ENCODE measurements at regions not wholly inside any gene's neighbourhood (a gene's known extent, or its start where the extent isn't known, plus 50 kb on each side); places are given as distances from the start of the nearest gene placed in this dataset.
A peak's percentile ranks its signal among the peaks of the same experiment; 100 is the strongest.
"Not testable (repeated sequence)": the region's sequence is repeated elsewhere in the genome, so short reads cannot be mapped to it uniquely, and the experiment has no call there.

DNA sequence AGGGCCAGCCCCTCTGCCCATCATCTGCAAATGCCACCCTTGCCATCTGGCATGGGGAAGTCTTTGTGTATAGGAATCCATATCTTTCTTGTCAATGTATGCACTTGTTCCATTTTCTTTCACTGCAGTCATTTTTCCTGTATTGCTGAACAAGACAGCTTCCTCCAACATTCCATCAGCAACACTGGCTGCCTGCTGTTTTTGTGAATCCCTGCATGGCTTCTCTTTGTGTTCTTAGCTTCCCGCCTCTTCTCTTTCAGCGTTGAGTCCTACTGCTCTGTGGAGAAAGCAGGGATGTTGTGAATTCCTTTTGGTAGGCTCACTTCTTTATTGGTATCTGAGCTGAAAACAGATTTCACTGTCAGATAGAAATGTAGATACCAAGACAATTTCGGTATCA lies 150.0 kb downstream of the LPIN1 start:
- no peak for DNase-seq
- no peaks in the 10 kb centered on the region for H3K9me3 ChIP-seq (ENCODE audit: control insufficient read depth in 1 of 2, low read length in 2 of 2)
- H3K27ac ChIP-seq (ENCODE audit: low read depth, low read length) = no peak overlapping the region
- Mint-ChIP-seq H3K27ac (no peak overlapping the region), H3K9me3 (peaks cover 0 to 21% (median 8%) of the 10 kb centered on the region in 8 donors), H3K27me3 (peaks cover 1 to 3% of the 10 kb centered on the region in 2 donors), H3K36me3 (peaks cover 0 to 15% of the 10 kb centered on the region in 2 donors), H3K4me3 (no peak overlapping the region), H3K4me1 (no peaks in the 10 kb centered on the region)
- POLR2A ChIA-PET (ENCODE audit: partially characterized antibody) = no interaction called here
- no peaks in the 10 kb centered on the region for H3K36me3 ChIP-seq (ENCODE audit: insufficient read depth, low read length)
- no peaks in the 10 kb centered on the region for H3K27me3 ChIP-seq (ENCODE audit: insufficient read depth, low read length)
- CTCF ChIA-PET (ENCODE audit: partially characterized antibody) = no interaction called here
- no peak overlapping the region for H3K4me3 ChIP-seq (ENCODE audit: low read length in 2 of 2)
- H3K4me1 ChIP-seq (ENCODE audit: insufficient read depth, low read length) = no peaks in the 10 kb centered on the region
- intact Hi-C loops (cut with micrococcal nuclease) = no loop called here

DNA sequence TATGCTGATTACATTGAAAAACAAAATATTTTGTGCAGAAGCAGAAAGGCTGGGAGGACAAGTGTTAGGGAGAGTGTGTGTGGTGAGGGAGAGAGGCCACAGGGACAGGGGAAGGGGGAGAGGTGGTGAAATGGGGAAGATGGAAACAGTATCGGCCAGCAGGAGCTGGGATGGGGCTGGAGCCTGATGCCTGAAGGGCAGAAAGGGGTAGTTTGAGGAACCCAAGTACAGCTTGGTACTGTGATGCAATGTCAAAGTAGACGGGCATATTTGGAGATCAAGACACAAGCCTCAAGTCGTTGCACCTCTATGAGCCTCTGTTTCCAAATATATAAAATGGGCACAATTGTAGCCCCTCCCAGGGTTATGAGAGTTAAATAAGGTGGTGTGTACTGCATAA lies 152.1 kb downstream of the LPIN1 start:
- no peak overlapping the region for H3K4me3 ChIP-seq (ENCODE audit: low read length in 2 of 2)
- CTCF ChIA-PET (ENCODE audit: partially characterized antibody) = no interaction called here
- Mint-ChIP-seq H3K4me1 (no peaks in the 10 kb centered on the region), H3K36me3 (peaks cover 0 to 11% of the 10 kb centered on the region in 2 donors), H3K4me3 (no peak overlapping the region), H3K9me3 (peaks cover 0 to 16% (median 4%) of the 10 kb centered on the region in 8 donors), H3K27ac (no peak overlapping the region), H3K27me3 (no peaks in the 10 kb centered on the region)
- no peaks in the 10 kb centered on the region for H3K27me3 ChIP-seq (ENCODE audit: insufficient read depth, low read length)
- no peak for DNase-seq
- no peaks in the 10 kb centered on the region for H3K36me3 ChIP-seq (ENCODE audit: insufficient read depth, low read length)
- H3K27ac ChIP-seq (ENCODE audit: low read depth, low read length) = no peak overlapping the region
- intact Hi-C loops (cut with micrococcal nuclease) = no loop called here
- H3K4me1 ChIP-seq (ENCODE audit: insufficient read depth, low read length) = no peaks in the 10 kb centered on the region
- POLR2A ChIA-PET (ENCODE audit: partially characterized antibody) = no interaction called here
- H3K9me3 ChIP-seq (ENCODE audit: control insufficient read depth in 1 of 2, low read length in 2 of 2) = no peaks in the 10 kb centered on the region

DNA sequence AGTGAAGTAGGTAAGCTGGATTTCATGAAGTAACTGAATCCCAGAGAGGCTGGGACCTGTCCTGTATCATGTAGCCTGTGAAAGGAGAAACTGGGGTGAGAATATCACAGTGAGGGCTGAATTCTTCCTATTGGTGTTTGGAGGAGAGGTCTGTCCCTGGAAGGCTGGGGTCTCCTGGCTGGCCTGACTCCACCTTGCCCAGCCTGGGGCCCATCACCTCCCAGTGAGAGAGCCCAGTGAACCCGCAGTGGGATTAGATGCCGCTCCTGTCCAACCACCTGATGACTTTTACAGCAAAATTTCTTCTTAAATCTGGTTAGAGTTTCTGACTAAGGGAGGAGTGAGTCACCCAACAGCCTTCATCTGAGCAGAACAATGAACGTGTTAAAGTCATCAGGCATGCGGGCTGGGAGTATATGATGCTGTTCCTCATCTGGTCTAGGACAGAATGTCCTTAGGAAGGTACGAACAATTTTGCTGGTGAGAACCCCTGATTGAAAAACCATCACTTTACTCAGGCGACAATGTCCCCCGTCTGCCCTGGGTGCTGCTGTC lies 152.9 kb downstream of the LPIN1 start:
- Mint-ChIP-seq H3K4me3 (no peak overlapping the region), H3K27me3 (no peaks in the 10 kb centered on the region), H3K36me3 (peaks cover 0 to 8% of the 10 kb centered on the region in 2 donors), H3K4me1 (no peaks in the 10 kb centered on the region), H3K27ac (no peak overlapping the region), H3K9me3 (peaks cover 0 to 8% (median 2%) of the 10 kb centered on the region in 8 donors)
- no peak for DNase-seq
- H3K9me3 ChIP-seq (ENCODE audit: control insufficient read depth in 1 of 2, low read length in 2 of 2) = no peaks in the 10 kb centered on the region
- H3K36me3 ChIP-seq (ENCODE audit: insufficient read depth, low read length) = no peaks in the 10 kb centered on the region
- ChIA-PET CTCF (ENCODE audit: partially characterized antibody) (no interaction called here), POLR2A (ENCODE audit: partially characterized antibody) (no interaction called here)
- intact Hi-C loops (cut with micrococcal nuclease) = no loop called here
- no peak overlapping the region for H3K4me3 ChIP-seq (ENCODE audit: low read length in 2 of 2)
- no peaks in the 10 kb centered on the region for H3K27me3 ChIP-seq (ENCODE audit: insufficient read depth, low read length)
- no peaks in the 10 kb centered on the region for H3K4me1 ChIP-seq (ENCODE audit: insufficient read depth, low read length)
- no peak overlapping the region for H3K27ac ChIP-seq (ENCODE audit: low read depth, low read length)

DNA sequence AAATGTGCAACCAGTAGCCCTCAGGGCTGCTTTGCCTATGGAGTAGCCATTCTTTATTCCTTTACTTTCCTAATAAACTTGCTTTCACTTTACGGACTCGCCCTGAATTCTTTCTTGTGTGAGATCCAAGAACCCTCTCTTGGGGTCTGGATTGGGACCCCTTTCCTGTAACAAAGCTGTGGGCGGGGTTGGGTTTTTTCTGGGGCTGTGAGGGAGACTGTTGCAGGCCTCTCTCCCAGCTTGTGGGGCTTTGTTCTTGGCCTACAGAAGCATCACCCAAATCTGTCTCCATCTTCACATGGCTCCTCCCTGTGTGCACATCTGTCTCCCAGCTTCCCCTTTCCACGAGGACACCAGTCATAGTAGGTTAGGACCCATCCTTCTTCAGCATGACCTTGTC lies 154.5 kb downstream of the LPIN1 start:
- H3K36me3 Mint-ChIP-seq; H3K4me3 Mint-ChIP-seq; H3K4me1 ChIP-seq (ENCODE audit: insufficient read depth, low read length); CTCF ChIA-PET (ENCODE audit: partially characterized antibody); intact Hi-C loops (cut with micrococcal nuclease); H3K27ac ChIP-seq (ENCODE audit: low read depth, low read length); H3K4me1 Mint-ChIP-seq; H3K27me3 ChIP-seq (ENCODE audit: insufficient read depth, low read length); DNase-seq; H3K9me3 Mint-ChIP-seq; H3K27me3 Mint-ChIP-seq; H3K9me3 ChIP-seq (ENCODE audit: control insufficient read depth in 1 of 2, low read length in 2 of 2); H3K36me3 ChIP-seq (ENCODE audit: insufficient read depth, low read length); H3K4me3 ChIP-seq (ENCODE audit: low read length in 2 of 2); POLR2A ChIA-PET (ENCODE audit: partially characterized antibody): not testable (repeated sequence)
- peak overlapping the region in 1 of 7 donors; percentile 31 for H3K27ac Mint-ChIP-seq

DNA sequence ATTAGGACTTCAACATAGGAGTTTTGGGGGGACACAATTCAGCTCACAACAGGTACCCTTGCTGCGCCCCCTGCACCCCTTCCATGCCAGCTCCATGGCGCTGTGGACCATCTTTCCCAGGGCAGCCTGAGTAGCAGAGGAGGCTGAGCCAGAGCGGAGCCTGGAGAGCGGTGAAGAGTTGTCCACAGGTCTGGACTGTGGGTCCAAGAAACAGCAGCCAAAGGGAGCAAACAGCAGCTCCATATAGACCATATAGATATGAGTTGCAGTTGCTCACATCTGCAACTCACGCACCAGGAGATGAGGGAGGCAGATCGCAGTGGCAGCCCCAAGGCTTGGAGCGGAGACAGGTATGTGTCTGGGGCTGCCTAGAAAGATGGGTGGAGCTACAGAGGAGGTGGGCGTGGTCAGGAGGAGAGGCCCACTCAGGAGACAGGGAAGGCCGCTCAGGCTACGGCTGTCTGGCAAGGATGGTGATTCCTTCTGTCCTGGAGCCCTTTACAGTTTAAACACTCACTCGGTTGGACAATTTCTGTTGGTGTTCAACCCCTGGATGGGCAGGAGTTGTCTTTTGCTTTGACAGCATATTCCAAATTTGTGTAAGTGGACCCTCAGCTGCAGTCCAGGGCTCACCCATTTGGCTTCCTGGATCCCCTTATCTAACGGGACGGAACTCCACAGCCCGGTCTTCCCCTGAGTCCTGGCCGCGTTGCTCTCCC lies 155.1 kb downstream of the LPIN1 start:
- Histone ChIP-seq H3K36me3 (ENCODE audit: insufficient read depth, low read length) (no peaks in the 10 kb centered on the region), H3K9me3 (ENCODE audit: control insufficient read depth in 1 of 2, low read length in 2 of 2) (no peaks in the 10 kb centered on the region), H3K4me1 (ENCODE audit: insufficient read depth, low read length) (no peaks in the 10 kb centered on the region), H3K4me3 (ENCODE audit: low read length in 2 of 2) (no peak overlapping the region), H3K27me3 (ENCODE audit: insufficient read depth, low read length) (no peaks in the 10 kb centered on the region), H3K27ac (ENCODE audit: low read depth, low read length) (no peak overlapping the region)
- H3K9me3 Mint-ChIP-seq = no peaks in the 10 kb centered on the region
- no peaks in the 10 kb centered on the region for H3K4me1 Mint-ChIP-seq
- H3K27ac Mint-ChIP-seq = peak overlapping the region in 1 of 7 donors; percentile 31
- no peaks in the 10 kb centered on the region for H3K27me3 Mint-ChIP-seq
- no peaks in the 10 kb centered on the region for H3K36me3 Mint-ChIP-seq
- ChIA-PET POLR2A (ENCODE audit: partially characterized antibody) (no interaction called here), CTCF (ENCODE audit: partially characterized antibody) (no interaction called here)
- intact Hi-C loops (cut with micrococcal nuclease) = no loop called here
- no peak overlapping the region for H3K4me3 Mint-ChIP-seq
- no peak for DNase-seq

DNA sequence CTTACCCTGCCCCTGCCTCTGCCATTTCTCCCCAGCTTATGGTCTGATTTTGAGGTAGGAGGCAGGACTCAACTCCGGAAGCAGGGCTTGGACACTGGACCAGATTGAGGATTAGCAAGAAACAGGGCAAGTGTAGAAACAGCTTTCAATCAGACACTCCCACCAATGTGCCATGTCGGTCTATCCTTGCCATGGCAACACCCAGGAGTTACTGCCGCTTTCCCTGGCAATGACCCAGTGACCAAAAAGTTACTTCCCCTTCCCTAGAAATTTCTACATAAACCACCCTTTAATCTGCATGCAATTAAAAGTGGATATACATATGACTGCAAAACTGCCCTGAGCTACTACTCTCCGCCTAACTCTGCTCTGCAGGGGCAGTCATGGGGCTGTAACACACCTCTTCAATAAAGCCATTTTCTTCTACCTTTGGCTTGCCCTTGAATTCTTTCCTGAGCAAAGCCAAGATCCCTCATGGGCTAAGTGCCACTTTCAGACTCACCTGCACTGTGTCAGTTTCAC lies 156.7 kb downstream of the LPIN1 start:
- H3K36me3 ChIP-seq (ENCODE audit: insufficient read depth, low read length) = no peaks in the 10 kb centered on the region
- H3K27me3 ChIP-seq (ENCODE audit: insufficient read depth, low read length) = no peaks in the 10 kb centered on the region
- Mint-ChIP-seq H3K27me3 (no peaks in the 10 kb centered on the region), H3K36me3 (no peaks in the 10 kb centered on the region), H3K9me3 (no peaks in the 10 kb centered on the region), H3K4me3 (no peak overlapping the region), H3K27ac (no peak overlapping the region), H3K4me1 (no peaks in the 10 kb centered on the region)
- intact Hi-C loops (cut with micrococcal nuclease) = no loop called here
- H3K4me3 ChIP-seq (ENCODE audit: low read length in 2 of 2) = no peak overlapping the region
- DNase-seq = no peak
- ChIA-PET CTCF (ENCODE audit: partially characterized antibody) (no interaction called here), POLR2A (ENCODE audit: partially characterized antibody) (no interaction called here)
- no peak overlapping the region for H3K27ac ChIP-seq (ENCODE audit: low read depth, low read length)
- H3K4me1 ChIP-seq (ENCODE audit: insufficient read depth, low read length) = no peaks in the 10 kb centered on the region
- H3K9me3 ChIP-seq (ENCODE audit: control insufficient read depth in 1 of 2, low read length in 2 of 2) = no peaks in the 10 kb centered on the region

DNA sequence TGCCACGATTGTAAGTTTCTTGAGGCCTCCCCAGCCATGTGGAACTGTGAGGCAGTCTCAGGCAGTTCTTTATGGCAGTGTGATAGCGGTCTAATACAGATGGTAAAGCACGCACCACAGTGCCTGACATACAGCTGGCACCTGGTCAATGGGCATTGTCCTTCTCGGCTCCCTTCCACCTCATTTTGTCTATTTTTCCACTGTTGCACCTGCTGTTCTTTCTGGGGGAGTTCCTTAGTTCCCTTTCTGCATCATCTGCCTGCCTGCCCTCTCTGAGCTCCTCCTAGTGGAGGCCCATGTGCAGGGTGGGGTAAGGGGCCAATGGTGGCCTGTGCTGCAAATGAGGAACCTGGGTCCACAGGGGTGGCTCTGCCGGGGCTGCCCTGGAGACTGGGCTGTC lies 157.6 kb downstream of the LPIN1 start:
- no peaks in the 10 kb centered on the region for H3K27me3 Mint-ChIP-seq
- ChIA-PET POLR2A (ENCODE audit: partially characterized antibody) (no interaction called here), CTCF (ENCODE audit: partially characterized antibody) (interaction anchor here (0.9 to 1.0 kb wide), 2 partner anchors 9 to 20 kb away, joined by 3 read pairs; no protein-coding TSS in a partner anchor)
- Histone ChIP-seq H3K9me3 (ENCODE audit: control insufficient read depth in 1 of 2, low read length in 2 of 2) (no peaks in the 10 kb centered on the region), H3K27me3 (ENCODE audit: insufficient read depth, low read length) (no peaks in the 10 kb centered on the region), H3K36me3 (ENCODE audit: insufficient read depth, low read length) (no peaks in the 10 kb centered on the region), H3K4me3 (ENCODE audit: low read length in 2 of 2) (no peak overlapping the region), H3K4me1 (ENCODE audit: insufficient read depth, low read length) (no peaks in the 10 kb centered on the region), H3K27ac (ENCODE audit: low read depth, low read length) (no peak overlapping the region)
- no peaks in the 10 kb centered on the region for H3K9me3 Mint-ChIP-seq
- no peak for DNase-seq
- no peak overlapping the region for H3K4me3 Mint-ChIP-seq
- no peaks in the 10 kb centered on the region for H3K4me1 Mint-ChIP-seq
- no peak overlapping the region for H3K27ac Mint-ChIP-seq
- intact Hi-C loops (cut with micrococcal nuclease) = no loop called here
- no peaks in the 10 kb centered on the region for H3K36me3 Mint-ChIP-seq

Measured in CD4-positive, alpha-beta memory T cell (primary cell).